K562 (cell line): ENCODE measurements at regions not wholly inside any gene's neighbourhood (a gene's known extent, or its start where the extent isn't known, plus 50 kb on each side); places are given as distances from the start of the nearest gene placed in this dataset.

Experiments
- ATAC-seq: fragments of 200-7000 bp; cut with Tn5 transposase; 3 replicates; pipeline ENCODE4 v1.9.1; 2020; ENCODE audit warnings: moderate library complexity
- BruUV-seq: library from RNA; stranded (reverse); fragments of 400-500 nt; replicated peaks from 2 replicates; lab custom pipeline; 2021; lab: Mats Ljungman, UMichigan
- CTCF ChIA-PET: fragments of 300-600 bp; formaldehyde crosslinking; extraction: SDS; loops from one replicate; lab custom pipeline; 2021; ENCODE audit warnings: low intra/inter-chr PET ratio; lab: Yijun Ruan, JAX
- POLR2A ChIA-PET: fragments of 300-600, 350-650 bp; sonication (Branson Sonifier 250); formaldehyde crosslinking; extraction: SDS; loops from one replicate; lab custom pipeline; 2021; ENCODE audit warnings: antibody characterized with exemption, inconsistent platforms; lab: Yijun Ruan, JAX
- DNase-seq, 4 experiments: peaks; one replicate each; pipeline versions ENCODE4 v3.0.0 to v3.0.0-alpha.2; 2011 to 2018; ENCODE audit warnings: low spot score in 3 of 4, mixed read lengths in 3 of 4; ENCODE audit errors: extremely low read depth in 1 of 4
- FAIRE-seq: peaks from 2 replicates; lab custom pipeline; 2011; peaks lifted over from hg19 to GRCh38; lab: Jason Lieb, UNC
- H2AFZ ChIP-seq: 2 replicates; pipeline ENCODE4 v1.6.0; 2011; ENCODE audit warnings: low read depth, low read length, control low read depth, inconsistent platforms
- H3K27ac ChIP-seq: fragments of 200-600 bp; 3 replicates; pipeline ENCODE4 v1.8.0; 2011; ENCODE audit warnings: low read depth, mild to moderate bottlenecking, control low read depth, inconsistent platforms, low read length, moderate library complexity, mixed read lengths; ENCODE audit errors: extremely low read depth
- H3K27me3 ChIP-seq, 2 experiments: fragments of 300-600 bp in 1 of 2; 2 replicates in 1 of 2; 3 replicates in 1 of 2; pipeline versions ENCODE4 v1.6.0 to v1.8.0; 2011; ENCODE audit warnings: inconsistent platforms in 2 of 2, low read length in 2 of 2, mild to moderate bottlenecking in 1 of 2, mixed read lengths in 1 of 2, moderate library complexity in 1 of 2; ENCODE audit not compliant: control insufficient read depth in 2 of 2, insufficient read depth in 2 of 2
- H3K36me3 ChIP-seq: fragments of 300-600 bp; 3 replicates; pipeline ENCODE4 v1.8.0; 2011; ENCODE audit warnings: mild to moderate bottlenecking, low read length, inconsistent platforms; ENCODE audit not compliant: control insufficient read depth, insufficient read depth
- H3K4me1 ChIP-seq, 2 experiments: fragments of 200-600 bp in 1 of 2; replicated peaks in 1 of 2; 2 replicates in 1 of 2; 3 replicates in 1 of 2; pipeline versions ENCODE4 v1.5.1 to v1.8.0; 2011; ENCODE audit warnings: inconsistent platforms in 2 of 2, low read length in 2 of 2, mild to moderate bottlenecking in 1 of 2, mixed read lengths in 1 of 2, moderate library complexity in 1 of 2; ENCODE audit not compliant: control insufficient read depth in 2 of 2, insufficient read depth in 2 of 2
- H3K4me2 ChIP-seq: 2 replicates; pipeline ENCODE4 v1.6.1; 2011; ENCODE audit warnings: low read length, control low read depth, inconsistent platforms, mixed read lengths; ENCODE audit not compliant: insufficient read depth
- H3K4me3 ChIP-seq: fragments of 200-600 bp; sonication (generic), shearing (Covaris generic); 2 replicates; pipeline ENCODE4 v1.5.1; 2016; ENCODE audit warnings: control low read depth, inconsistent platforms
- H3K79me2 ChIP-seq: fragments of 200-600 bp; 3 replicates; pipeline ENCODE4 v1.8.0; 2011; ENCODE audit warnings: low read length, inconsistent platforms; ENCODE audit not compliant: control insufficient read depth, insufficient read depth
- H3K9ac ChIP-seq, 2 experiments: 2 replicates each; pipeline versions ENCODE4 v1.6.0 to v1.6.1; 2011; ENCODE audit warnings: low read depth in 2 of 2, low read length in 2 of 2, control low read depth in 1 of 2, inconsistent platforms in 1 of 2, mild to moderate bottlenecking in 1 of 2, mixed read lengths in 1 of 2; ENCODE audit not compliant: insufficient read depth in 1 of 2
- H3K9me1 ChIP-seq: one replicate; pipeline ENCODE4 v1.6.0; 2011; ENCODE audit warnings: inconsistent platforms, mild to moderate bottlenecking, low read length, moderate library complexity; ENCODE audit not compliant: control insufficient read depth, insufficient read depth
- H3K9me3 ChIP-seq: replicated peaks from 2 replicates; pipeline ENCODE4 v1.5.1; 2011; ENCODE audit warnings: low read depth, low read length, inconsistent platforms; ENCODE audit not compliant: control insufficient read depth, insufficient read depth
- H4K20me1 ChIP-seq: replicated peaks from 2 replicates; pipeline ENCODE4 v1.6.1; 2011; ENCODE audit warnings: low read length, inconsistent platforms, mixed read lengths; ENCODE audit not compliant: control insufficient read depth, insufficient read depth
- AFF1 ChIP-seq, 2 experiments: fragments of 450-650 bp; IDR thresholded peaks; 2 replicates each; pipeline ENCODE4 v1.6.1; 2018; ENCODE audit warnings: mild to moderate bottlenecking in 2 of 2, low read depth in 1 of 2; ENCODE audit not compliant: partially characterized antibody in 2 of 2
- BHLHE40 ChIP-seq: IDR thresholded peaks from 2 replicates; pipeline ENCODE4 v1.6.1; 2011; ENCODE audit warnings: low read length, improper control_type of control experiment
- CHD1 ChIP-seq: fragments of 200-600 bp; sonication (generic); IDR thresholded peaks from one replicate; pipeline ENCODE4 v1.6.1; 2012; ENCODE audit warnings: mild to moderate bottlenecking, moderate library complexity, low read length, inconsistent platforms
- CREM ChIP-seq: IDR thresholded peaks from 2 replicates; pipeline ENCODE4 v1.6.1; 2014; ENCODE audit warnings: antibody characterized with exemption, low read depth
- FOXO4 ChIP-seq: fragments of 450-650 bp; formaldehyde crosslinking; IDR thresholded peaks from 2 replicates; pipeline ENCODE4 v1.4.0; 2020; ENCODE audit warnings: mild to moderate bottlenecking, moderate library complexity
- ID3 ChIP-seq, 2 experiments: fragments of 250-450 bp in 1 of 2; fragments of 450-650 bp in 1 of 2; sonication (Bioruptor Pico) in 1 of 2; IDR thresholded peaks; 2 replicates each; pipeline versions ENCODE4 v1.6.1 to v1.8.0; 2016 to 2021; ENCODE audit warnings: mild to moderate bottlenecking in 2 of 2, moderate library complexity in 2 of 2, missing compliant biosample characterization in 1 of 2, missing genetic modification characterization in 1 of 2
- NCOR1 ChIP-seq: fragments of 450-650 bp; IDR thresholded peaks from 2 replicates; pipeline ENCODE4 v1.6.1; 2016; ENCODE audit warnings: mild to moderate bottlenecking, moderate library complexity
- PTRF ChIP-seq: fragments of 450-650 bp; IDR thresholded peaks from 2 replicates; pipeline ENCODE4 v1.6.1; 2016; ENCODE audit warnings: mild to moderate bottlenecking, missing genetic modification characterization, missing compliant biosample characterization
- SP1 ChIP-seq: sonication (generic); formaldehyde crosslinking; IDR thresholded peaks from 2 replicates; pipeline ENCODE4 v1.8.1; 2022; ENCODE audit warnings: mild to moderate bottlenecking, missing genetic modification reagents
- TARDBP ChIP-seq: fragments of 450-650 bp; IDR thresholded peaks from 2 replicates; pipeline ENCODE4 v1.6.1; 2016
- UBTF ChIP-seq, 2 experiments: IDR thresholded peaks; 2 replicates each; pipeline ENCODE4 v1.6.1; 2012; ENCODE audit warnings: improper control_type of control experiment in 2 of 2, low read depth in 2 of 2, low read length in 2 of 2, borderline replicate concordance in 1 of 2
- ZNF24 ChIP-seq: fragments of 450-650 bp; IDR thresholded peaks from 2 replicates; pipeline ENCODE4 v1.6.1; 2016
- WGBS: fragments of 100-300 bp; shearing (Covaris generic); methylation state at CpG from one replicate; pipeline ENCODE4 v1.1.6; 2016; ENCODE audit warnings: low coverage, mixed read lengths; ENCODE audit not compliant: insufficient coverage; ENCODE audit errors: missing lambda C conversion rate; 5-methylcytosine and 5-hydroxymethylcytosine counted together
- in situ Hi-C: fragments of 300-500 bp; cut with MboI; formaldehyde crosslinking; loops from 4 replicates; pipeline ENCODE4 v1.15.0; 2018; ENCODE audit warnings: inconsistent platforms, mixed read lengths
- intact Hi-C: fragments of 100-400 bp; cut with micrococcal nuclease; formaldehyde crosslinking; loops from 2 replicates; pipeline ENCODE4 v1.14.2; 2022

- no peak for TF ChIP-seq BHLHE40
- no peak for TF ChIP-seq TARDBP
- TF ChIP-seq PTRF (tag), result no peak
- no peak for TF ChIP-seq ID3 (CRISPR knock-in tag; IDR thresholded peaks at IDR 0.05)
- TF ChIP-seq ID3 (tag; IDR thresholded peaks at IDR 0.05), result no peak
- TF ChIP-seq AFF1 (IDR thresholded peaks at IDR 0.05; ENCODE audit: low read depth in 1 of 2, partially characterized antibody in 2 of 2), result no peak
- TF ChIP-seq, all 486 proteins: peak for 0
Observed at GRCh38 chr6:81890846-81891245, 138.4 kb upstream of the TENT5A start (continued).

GRCh38 chr6:81889377-81890053 lies 137.0 kb upstream of the TENT5A start:
- ATAC-seq, result no peak
- H3K27me3 ChIP-seq, result no peaks in the 10 kb centered on the region
- ChIA-PET POLR2A (no interaction called here), CTCF (no interaction called here)
- H3K4me2 ChIP-seq, result no peak overlapping the region
- no peak overlapping the region for H3K9ac ChIP-seq
- no TSS peak for BruUV-seq
- no peak overlapping the region for H3K4me3 ChIP-seq
- no peaks in the 10 kb centered on the region for H4K20me1 ChIP-seq
- H3K9me1 ChIP-seq, result no peaks in the 10 kb centered on the region
- H2AFZ ChIP-seq, result no peak overlapping the region
- 0% methylated on average over 6 of the region's 6 CpGs for WGBS
- in situ Hi-C loops, result no loop called here
- DNase-seq, result no peak
- intact Hi-C loops, result no loop called here
- H3K4me1 ChIP-seq, result no peaks in the 10 kb centered on the region
- H3K36me3 ChIP-seq, result no peaks in the 10 kb centered on the region
- FAIRE-seq, result no peak
- H3K79me2 ChIP-seq, result no peaks in the 10 kb centered on the region
- no peaks in the 10 kb centered on the region for H3K9me3 ChIP-seq
- H3K27ac ChIP-seq, result no peak overlapping the region
- no peak for TF ChIP-seq SP1 (CRISPR knock-in tag)
- no peak for TF ChIP-seq CREM
- TF ChIP-seq NCOR1, result no peak
- no peak for TF ChIP-seq ZNF24
- no peak for TF ChIP-seq FOXO4
- no peak for TF ChIP-seq CHD1
- no peak for TF ChIP-seq UBTF (IDR thresholded peaks at IDR 0.05; ENCODE audit: borderline replicate concordance in 1 of 2, low read depth in 2 of 2, low read length in 2 of 2)
